HEK293 (cell line): ENCODE measurements at regions not wholly inside any gene's neighbourhood (a gene's known extent, or its start where the extent isn't known, plus 50 kb on each side); places are given as distances from the start of the nearest gene placed in this dataset.

ENCODE experiments used
- CTCF ChIA-PET: fragments of 350-600 bp; formaldehyde crosslinking; extraction: SDS; loops from one replicate; lab custom pipeline; 2021; ENCODE audit warnings: antibody characterized with exemption; lab: Yijun Ruan, JAX
- POLR2A ChIA-PET: fragments of 300-600 bp; formaldehyde crosslinking; extraction: SDS; loops from one replicate; lab custom pipeline; 2020; ENCODE audit warnings: antibody characterized with exemption, inconsistent platforms; lab: Yijun Ruan, JAX
- H3K27ac ChIP-seq: fragments of 200-500 bp; sonication (Bioruptor generic); 2 replicates; pipeline ENCODE4 v1.5.1; 2014; ENCODE audit warnings: low read depth, low read length, control low read depth, inconsistent platforms; ENCODE audit errors: extremely low read depth
- H3K36me3 ChIP-seq, 2 experiments: fragments of 200-500 bp in 1 of 2; sonication (Bioruptor generic) in 1 of 2; 1 replicate in 1 of 2; 2 replicates in 1 of 2; pipeline ENCODE4 v1.5.1; 2014 to 2017; ENCODE audit warnings: inconsistent platforms in 2 of 2, low read length in 2 of 2; ENCODE audit not compliant: control insufficient read depth in 2 of 2, insufficient read depth in 1 of 2
- H3K4me1 ChIP-seq: fragments of 200-500 bp; sonication (Bioruptor generic); 2 replicates; pipeline ENCODE4 v1.5.1; 2014; ENCODE audit warnings: mild to moderate bottlenecking, low read length, inconsistent platforms; ENCODE audit not compliant: control insufficient read depth, insufficient read depth
- H3K4me3 ChIP-seq: 2 replicates; pipeline ENCODE4 v1.5.1; 2011; ENCODE audit warnings: low read depth, mild to moderate bottlenecking, control low read depth, low read length, moderate library complexity
- H3K9me3 ChIP-seq: fragments of 200-500 bp; sonication (Bioruptor generic); 2 replicates; pipeline ENCODE4 v1.5.1; 2014; ENCODE audit warnings: low read depth, low read length, inconsistent platforms; ENCODE audit not compliant: control insufficient read depth, insufficient read depth
- FEZF1 ChIP-seq: fragments of 450-650 bp; formaldehyde crosslinking; IDR thresholded peaks from 2 replicates; pipeline ENCODE4 v1.5.1; 2016; ENCODE audit warnings: missing biosample characterization, missing genetic modification characterization
- WT1 ChIP-seq: fragments of 450-650 bp; formaldehyde crosslinking; IDR thresholded peaks from 2 replicates; pipeline ENCODE4 v1.5.1; 2016; ENCODE audit warnings: missing biosample characterization, missing genetic modification characterization
- ZBTB21 ChIP-seq: fragments of 450-650 bp; formaldehyde crosslinking; IDR thresholded peaks from 2 replicates; pipeline ENCODE4 v1.5.1; 2017; ENCODE audit warnings: missing biosample characterization, missing genetic modification characterization
- ZFP69B ChIP-seq: fragments of 450-650 bp; formaldehyde crosslinking; IDR thresholded peaks from 2 replicates; pipeline ENCODE4 v1.5.1; 2016; ENCODE audit warnings: missing biosample characterization, missing genetic modification characterization
- ZNF112 ChIP-seq: fragments of 450-650 bp; formaldehyde crosslinking; IDR thresholded peaks from 2 replicates; pipeline ENCODE4 v1.5.0; 2017; ENCODE audit warnings: missing biosample characterization, missing genetic modification characterization
- ZNF138 ChIP-seq: fragments of 450-650 bp; formaldehyde crosslinking; IDR thresholded peaks from 2 replicates; pipeline ENCODE4 v1.5.1; 2016; ENCODE audit warnings: missing biosample characterization, missing genetic modification characterization, borderline replicate concordance
- ZNF239 ChIP-seq: fragments of 450-650 bp; formaldehyde crosslinking; IDR thresholded peaks from 2 replicates; pipeline ENCODE4 v1.5.1; 2016; ENCODE audit warnings: missing biosample characterization, missing genetic modification characterization
- ZNF423 ChIP-seq: fragments of 450-650 bp; formaldehyde crosslinking; IDR thresholded peaks from 2 replicates; pipeline ENCODE4 v1.5.1; 2016; ENCODE audit warnings: missing biosample characterization, missing genetic modification characterization
- ZNF521 ChIP-seq: fragments of 450-650 bp; formaldehyde crosslinking; IDR thresholded peaks from 2 replicates; pipeline ENCODE4 v1.5.1; 2017; ENCODE audit warnings: missing biosample characterization, mild to moderate bottlenecking, missing genetic modification characterization
- ZNF561 ChIP-seq: fragments of 450-650 bp; IDR thresholded peaks from 2 replicates; pipeline ENCODE4 v1.5.1; 2018; ENCODE audit warnings: missing biosample characterization, missing genetic modification characterization, borderline replicate concordance
- ZNF621 ChIP-seq: fragments of 450-650 bp; formaldehyde crosslinking; IDR thresholded peaks from 2 replicates; pipeline ENCODE4 v1.5.1; 2017; ENCODE audit warnings: missing biosample characterization, missing genetic modification characterization
- ZNF626 ChIP-seq: fragments of 450-650 bp; sonication (Bioruptor Pico); formaldehyde crosslinking; IDR thresholded peaks from 2 replicates; pipeline ENCODE4 v1.5.1; 2018; ENCODE audit warnings: missing biosample characterization, missing genetic modification characterization, inconsistent platforms
- ZNF654 ChIP-seq: fragments of 450-650 bp; formaldehyde crosslinking; IDR thresholded peaks from 2 replicates; pipeline ENCODE4 v1.5.1; 2016; ENCODE audit warnings: low read depth, missing biosample characterization, missing genetic modification characterization
- ZNF677 ChIP-seq: fragments of 450-650 bp; IDR thresholded peaks from 2 replicates; pipeline ENCODE4 v1.5.0; 2018; ENCODE audit warnings: missing biosample characterization, mild to moderate bottlenecking, missing genetic modification characterization, moderate library complexity
- ZNF701 ChIP-seq: fragments of 450-650 bp; formaldehyde crosslinking; IDR thresholded peaks from 2 replicates; pipeline ENCODE4 v1.5.1; 2016; ENCODE audit warnings: missing biosample characterization, missing genetic modification characterization
- TF ChIP-seq, protein P1 (sequence below): fragments of 450-650 bp; formaldehyde crosslinking; IDR thresholded peaks from 2 replicates; pipeline ENCODE4 v1.5.1; 2016; ENCODE audit warnings: missing biosample characterization, missing genetic modification characterization
- TF ChIP-seq, protein P2 (sequence below): fragments of 450-650 bp; formaldehyde crosslinking; IDR thresholded peaks from 2 replicates; pipeline ENCODE4 v1.5.1; 2017; ENCODE audit warnings: missing biosample characterization, missing genetic modification characterization
- TF ChIP-seq, protein P3 (sequence below): fragments of 450-650 bp; formaldehyde crosslinking; IDR thresholded peaks from 2 replicates; pipeline ENCODE4 v1.5.1; 2016; ENCODE audit warnings: missing biosample characterization, missing genetic modification characterization
- TF ChIP-seq, protein P4 (sequence below): fragments of 450-650 bp; formaldehyde crosslinking; conservative IDR thresholded peaks from 2 replicates; pipeline ENCODE4 v1.5.1; 2016; ENCODE audit warnings: low read depth, missing biosample characterization, missing genetic modification characterization
- TF ChIP-seq, protein P5 (sequence below): fragments of 450-650 bp; formaldehyde crosslinking; IDR thresholded peaks from 2 replicates; pipeline ENCODE4 v1.5.0; 2017; ENCODE audit warnings: missing biosample characterization, missing genetic modification characterization, borderline replicate concordance
- TF ChIP-seq, protein P6 (sequence below): fragments of 450-650 bp; formaldehyde crosslinking; IDR thresholded peaks from 2 replicates; pipeline ENCODE4; 2016; ENCODE audit warnings: missing biosample characterization, missing genetic modification characterization
- TF ChIP-seq, protein P7 (sequence below): fragments of 450-650 bp; formaldehyde crosslinking; IDR thresholded peaks from 2 replicates; pipeline ENCODE4 v1.5.1; 2016; ENCODE audit warnings: missing biosample characterization, missing genetic modification characterization

GRCh38 chr5:84693256-84693655, 308.6 kb upstream of the EDIL3 start (continued):
- no peak for TF ChIP-seq WT1 (tag by site-specific recombination)
- TF ChIP-seq, protein P1, sequence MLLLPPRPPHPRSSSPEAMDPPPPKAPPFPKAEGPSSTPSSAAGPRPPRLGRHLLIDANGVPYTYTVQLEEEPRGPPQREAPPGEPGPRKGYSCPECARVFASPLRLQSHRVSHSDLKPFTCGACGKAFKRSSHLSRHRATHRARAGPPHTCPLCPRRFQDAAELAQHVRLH (tag by site-specific recombination), result no peak
- TF ChIP-seq ZNF561 (tag by site-specific recombination), result no peak
- TF ChIP-seq, protein P2, sequence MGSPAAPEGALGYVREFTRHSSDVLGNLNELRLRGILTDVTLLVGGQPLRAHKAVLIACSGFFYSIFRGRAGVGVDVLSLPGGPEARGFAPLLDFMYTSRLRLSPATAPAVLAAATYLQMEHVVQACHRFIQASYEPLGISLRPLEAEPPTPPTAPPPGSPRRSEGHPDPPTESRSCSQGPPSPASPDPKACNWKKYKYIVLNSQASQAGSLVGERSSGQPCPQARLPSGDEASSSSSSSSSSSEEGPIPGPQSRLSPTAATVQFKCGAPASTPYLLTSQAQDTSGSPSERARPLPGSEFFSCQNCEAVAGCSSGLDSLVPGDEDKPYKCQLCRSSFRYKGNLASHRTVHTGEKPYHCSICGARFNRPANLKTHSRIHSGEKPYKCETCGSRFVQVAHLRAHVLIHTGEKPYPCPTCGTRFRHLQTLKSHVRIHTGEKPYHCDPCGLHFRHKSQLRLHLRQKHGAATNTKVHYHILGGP (tag by site-specific recombination), result no peak
- no peak for TF ChIP-seq ZNF677 (tag by site-specific recombination)
- TF ChIP-seq, protein P3, sequence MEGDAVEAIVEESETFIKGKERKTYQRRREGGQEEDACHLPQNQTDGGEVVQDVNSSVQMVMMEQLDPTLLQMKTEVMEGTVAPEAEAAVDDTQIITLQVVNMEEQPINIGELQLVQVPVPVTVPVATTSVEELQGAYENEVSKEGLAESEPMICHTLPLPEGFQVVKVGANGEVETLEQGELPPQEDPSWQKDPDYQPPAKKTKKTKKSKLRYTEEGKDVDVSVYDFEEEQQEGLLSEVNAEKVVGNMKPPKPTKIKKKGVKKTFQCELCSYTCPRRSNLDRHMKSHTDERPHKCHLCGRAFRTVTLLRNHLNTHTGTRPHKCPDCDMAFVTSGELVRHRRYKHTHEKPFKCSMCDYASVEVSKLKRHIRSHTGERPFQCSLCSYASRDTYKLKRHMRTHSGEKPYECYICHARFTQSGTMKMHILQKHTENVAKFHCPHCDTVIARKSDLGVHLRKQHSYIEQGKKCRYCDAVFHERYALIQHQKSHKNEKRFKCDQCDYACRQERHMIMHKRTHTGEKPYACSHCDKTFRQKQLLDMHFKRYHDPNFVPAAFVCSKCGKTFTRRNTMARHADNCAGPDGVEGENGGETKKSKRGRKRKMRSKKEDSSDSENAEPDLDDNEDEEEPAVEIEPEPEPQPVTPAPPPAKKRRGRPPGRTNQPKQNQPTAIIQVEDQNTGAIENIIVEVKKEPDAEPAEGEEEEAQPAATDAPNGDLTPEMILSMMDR, result no peak
- TF ChIP-seq, protein P4, sequence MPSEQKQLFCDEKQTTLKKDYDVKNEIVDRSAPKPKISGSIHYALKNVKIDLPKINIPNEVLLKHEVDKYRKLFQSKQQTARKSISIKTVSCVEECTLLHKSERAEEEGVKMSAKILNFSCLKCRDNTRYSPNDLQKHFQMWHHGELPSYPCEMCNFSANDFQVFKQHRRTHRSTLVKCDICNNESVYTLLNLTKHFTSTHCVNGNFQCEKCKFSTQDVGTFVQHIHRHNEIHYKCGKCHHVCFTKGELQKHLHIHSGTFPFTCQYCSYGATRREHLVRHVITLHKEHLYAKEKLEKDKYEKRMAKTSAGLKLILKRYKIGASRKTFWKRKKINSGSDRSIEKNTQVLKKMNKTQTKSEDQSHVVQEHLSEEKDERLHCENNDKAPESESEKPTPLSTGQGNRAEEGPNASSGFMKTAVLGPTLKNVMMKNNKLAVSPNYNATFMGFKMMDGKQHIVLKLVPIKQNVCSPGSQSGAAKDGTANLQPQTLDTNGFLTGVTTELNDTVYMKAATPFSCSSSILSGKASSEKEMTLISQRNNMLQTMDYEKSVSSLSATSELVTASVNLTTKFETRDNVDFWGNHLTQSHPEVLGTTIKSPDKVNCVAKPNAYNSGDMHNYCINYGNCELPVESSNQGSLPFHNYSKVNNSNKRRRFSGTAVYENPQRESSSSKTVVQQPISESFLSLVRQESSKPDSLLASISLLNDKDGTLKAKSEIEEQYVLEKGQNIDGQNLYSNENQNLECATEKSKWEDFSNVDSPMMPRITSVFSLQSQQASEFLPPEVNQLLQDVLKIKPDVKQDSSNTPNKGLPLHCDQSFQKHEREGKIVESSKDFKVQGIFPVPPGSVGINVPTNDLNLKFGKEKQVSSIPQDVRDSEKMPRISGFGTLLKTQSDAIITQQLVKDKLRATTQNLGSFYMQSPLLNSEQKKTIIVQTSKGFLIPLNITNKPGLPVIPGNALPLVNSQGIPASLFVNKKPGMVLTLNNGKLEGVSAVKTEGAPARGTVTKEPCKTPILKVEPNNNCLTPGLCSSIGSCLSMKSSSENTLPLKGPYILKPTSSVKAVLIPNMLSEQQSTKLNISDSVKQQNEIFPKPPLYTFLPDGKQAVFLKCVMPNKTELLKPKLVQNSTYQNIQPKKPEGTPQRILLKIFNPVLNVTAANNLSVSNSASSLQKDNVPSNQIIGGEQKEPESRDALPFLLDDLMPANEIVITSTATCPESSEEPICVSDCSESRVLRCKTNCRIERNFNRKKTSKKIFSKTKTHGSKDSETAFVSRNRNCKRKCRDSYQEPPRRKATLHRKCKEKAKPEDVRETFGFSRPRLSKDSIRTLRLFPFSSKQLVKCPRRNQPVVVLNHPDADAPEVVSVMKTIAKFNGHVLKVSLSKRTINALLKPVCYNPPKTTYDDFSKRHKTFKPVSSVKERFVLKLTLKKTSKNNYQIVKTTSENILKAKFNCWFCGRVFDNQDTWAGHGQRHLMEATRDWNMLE (tag by site-specific recombination), result no peak

- Histone ChIP-seq H3K4me1 (no peaks in the 10 kb centered on the region), H3K9me3 (no peaks in the 10 kb centered on the region), H3K36me3 (no peaks in the 10 kb centered on the region), H3K27ac (no peak overlapping the region), H3K4me3 (no peak overlapping the region)
- POLR2A ChIA-PET, result no interaction called here
- CTCF ChIA-PET, result no interaction called here
- TF ChIP-seq ZNF239 (tag by site-specific recombination), result no peak
- no peak for TF ChIP-seq ZNF112 (tag by site-specific recombination)
- no peak for TF ChIP-seq ZNF701
- TF ChIP-seq ZNF423 (tag by site-specific recombination), result no peak
- TF ChIP-seq ZNF626 (tag by site-specific recombination), result no peak
- peak; percentile 31; the same call in 1 of the 2 replicates for TF ChIP-seq FEZF1
- TF ChIP-seq, protein P5, sequence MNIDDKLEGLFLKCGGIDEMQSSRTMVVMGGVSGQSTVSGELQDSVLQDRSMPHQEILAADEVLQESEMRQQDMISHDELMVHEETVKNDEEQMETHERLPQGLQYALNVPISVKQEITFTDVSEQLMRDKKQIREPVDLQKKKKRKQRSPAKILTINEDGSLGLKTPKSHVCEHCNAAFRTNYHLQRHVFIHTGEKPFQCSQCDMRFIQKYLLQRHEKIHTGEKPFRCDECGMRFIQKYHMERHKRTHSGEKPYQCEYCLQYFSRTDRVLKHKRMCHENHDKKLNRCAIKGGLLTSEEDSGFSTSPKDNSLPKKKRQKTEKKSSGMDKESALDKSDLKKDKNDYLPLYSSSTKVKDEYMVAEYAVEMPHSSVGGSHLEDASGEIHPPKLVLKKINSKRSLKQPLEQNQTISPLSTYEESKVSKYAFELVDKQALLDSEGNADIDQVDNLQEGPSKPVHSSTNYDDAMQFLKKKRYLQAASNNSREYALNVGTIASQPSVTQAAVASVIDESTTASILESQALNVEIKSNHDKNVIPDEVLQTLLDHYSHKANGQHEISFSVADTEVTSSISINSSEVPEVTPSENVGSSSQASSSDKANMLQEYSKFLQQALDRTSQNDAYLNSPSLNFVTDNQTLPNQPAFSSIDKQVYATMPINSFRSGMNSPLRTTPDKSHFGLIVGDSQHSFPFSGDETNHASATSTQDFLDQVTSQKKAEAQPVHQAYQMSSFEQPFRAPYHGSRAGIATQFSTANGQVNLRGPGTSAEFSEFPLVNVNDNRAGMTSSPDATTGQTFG (tag by site-specific recombination), result no peak
- TF ChIP-seq, protein P6, sequence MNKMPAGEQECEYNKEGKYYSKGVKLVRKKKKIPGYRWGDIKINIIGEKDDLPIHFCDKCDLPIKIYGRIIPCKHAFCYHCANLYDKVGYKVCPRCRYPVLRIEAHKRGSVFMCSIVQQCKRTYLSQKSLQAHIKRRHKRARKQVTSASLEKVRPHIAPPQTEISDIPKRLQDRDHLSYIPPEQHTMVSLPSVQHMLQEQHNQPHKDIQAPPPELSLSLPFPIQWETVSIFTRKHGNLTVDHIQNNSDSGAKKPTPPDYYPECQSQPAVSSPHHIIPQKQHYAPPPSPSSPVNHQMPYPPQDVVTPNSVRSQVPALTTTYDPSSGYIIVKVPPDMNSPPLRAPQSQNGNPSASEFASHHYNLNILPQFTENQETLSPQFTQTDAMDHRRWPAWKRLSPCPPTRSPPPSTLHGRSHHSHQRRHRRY (tag by site-specific recombination), result no peak
- TF ChIP-seq ZNF654 (tag by site-specific recombination), result no peak
- TF ChIP-seq ZNF521 (tag by site-specific recombination), result no peak
- TF ChIP-seq ZFP69B (tag by site-specific recombination), result no peak
- TF ChIP-seq, protein P7, sequence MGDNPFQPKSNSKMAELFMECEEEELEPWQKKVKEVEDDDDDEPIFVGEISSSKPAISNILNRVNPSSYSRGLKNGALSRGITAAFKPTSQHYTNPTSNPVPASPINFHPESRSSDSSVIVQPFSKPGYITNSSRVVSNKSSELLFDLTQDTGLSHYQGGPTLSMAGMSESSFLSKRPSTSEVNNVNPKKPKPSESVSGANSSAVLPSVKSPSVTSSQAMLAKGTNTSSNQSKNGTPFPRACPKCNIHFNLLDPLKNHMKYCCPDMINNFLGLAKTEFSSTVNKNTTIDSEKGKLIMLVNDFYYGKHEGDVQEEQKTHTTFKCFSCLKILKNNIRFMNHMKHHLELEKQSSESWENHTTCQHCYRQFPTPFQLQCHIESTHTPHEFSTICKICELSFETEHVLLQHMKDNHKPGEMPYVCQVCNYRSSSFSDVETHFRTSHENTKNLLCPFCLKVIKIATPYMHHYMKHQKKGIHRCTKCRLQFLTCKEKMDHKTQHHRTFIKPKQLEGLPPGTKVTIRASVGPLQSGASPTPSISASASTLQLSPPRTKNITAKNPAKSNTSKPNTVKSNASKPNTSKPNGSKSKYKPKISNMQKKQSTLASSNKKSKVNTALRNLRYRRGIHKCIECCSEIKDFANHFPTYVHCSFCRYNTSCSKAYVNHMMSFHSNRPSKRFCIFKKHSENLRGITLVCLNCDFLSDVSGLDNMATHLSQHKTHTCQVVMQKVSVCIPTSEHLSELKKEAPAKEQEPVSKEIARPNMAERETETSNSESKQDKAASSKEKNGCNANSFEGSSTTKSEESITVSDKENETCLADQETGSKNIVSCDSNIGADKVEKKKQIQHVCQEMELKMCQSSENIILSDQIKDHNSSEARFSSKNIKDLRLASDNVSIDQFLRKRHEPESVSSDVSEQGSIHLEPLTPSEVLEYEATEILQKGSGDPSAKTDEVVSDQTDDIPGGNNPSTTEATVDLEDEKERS (tag by site-specific recombination), result no peak
- TF ChIP-seq ZNF621, result no peak
- TF ChIP-seq ZNF138 (tag by site-specific recombination), result no peak
- 0 out of 2 replicates have a peak, but pooled peaks have one; percentile 46 for TF ChIP-seq ZBTB21
These were observed 303.9 kb upstream of the EDIL3 start for GRCh38 chr5:84688566-84688965.
